NCI-H187 (cell line): ENCODE measurements at regions not wholly inside any gene's neighbourhood (a gene's known extent, or its start where the extent isn't known, plus 50 kb on each side); places are given as distances from the start of the nearest gene placed in this dataset.
"Not testable (repeated sequence)": the region's sequence is repeated elsewhere in the genome, so short reads cannot be mapped to it uniquely, and the experiment has no call there.

Source experiments
- DNase-seq, 2 experiments: peaks; one replicate each; lab custom pipeline; 2025; lab: John Stamatoyannopoulos, UW

GRCh38 chr4:131459430-131460101, 1689.5 kb upstream of the PCDH10 start:
- no peak for DNase-seq

GRCh38 chr4:131470360-131470759, 1678.7 kb upstream of the PCDH10 start:
- no peak for DNase-seq

- no peak for DNase-seq
Measured at GRCh38 chr4:131488772-131489171, 1660.3 kb upstream of the PCDH10 start.

- not testable (repeated sequence) for DNase-seq
Measured at GRCh38 chr4:131496211-131496610, 1652.9 kb upstream of the PCDH10 start.

GRCh38 chr4:131499141-131499873, 1649.8 kb upstream of the PCDH10 start:
- no peak for DNase-seq

- no peak for DNase-seq
Measured at GRCh38 chr4:131509521-131509920, 1639.6 kb upstream of the PCDH10 start.

- DNase-seq: no peak
Measured at GRCh38 chr4:131526686-131527085, 1622.4 kb upstream of the PCDH10 start.

GRCh38 chr4:131531087-131531486, 1618.0 kb upstream of the PCDH10 start:
- DNase-seq: no peak

GRCh38 chr4:131534944-131535645, 1614.0 kb upstream of the PCDH10 start:
- DNase-seq: no peak

- DNase-seq: no peak
Measured at GRCh38 chr4:131540256-131540655, 1608.8 kb upstream of the PCDH10 start.

GRCh38 chr4:131547506-131547981, 1601.5 kb upstream of the PCDH10 start:
- DNase-seq: no peak

- DNase-seq: no peak
Measured at GRCh38 chr4:131551306-131551705, 1597.8 kb upstream of the PCDH10 start.

GRCh38 chr4:131566026-131566425, 1583.1 kb upstream of the PCDH10 start:
- DNase-seq: no peak

GRCh38 chr4:131584587-131584986, 1564.5 kb upstream of the PCDH10 start:
- DNase-seq: no peak

GRCh38 chr4:131595140-131595539, 1554.0 kb upstream of the PCDH10 start:
- DNase-seq: no peak

GRCh38 chr4:131603705-131604104, 1545.4 kb upstream of the PCDH10 start:
- no peak for DNase-seq

- no peak for DNase-seq
Measured at GRCh38 chr4:131609039-131609438, 1540.1 kb upstream of the PCDH10 start.

GRCh38 chr4:131610517-131610916, 1538.6 kb upstream of the PCDH10 start:
- DNase-seq: not testable (repeated sequence)

- no peak for DNase-seq
Measured at GRCh38 chr4:131613086-131613823, 1535.8 kb upstream of the PCDH10 start.

- DNase-seq: no peak
Measured at GRCh38 chr4:131613824-131614216, 1535.3 kb upstream of the PCDH10 start.

GRCh38 chr4:131632877-131633276, 1516.2 kb upstream of the PCDH10 start:
- DNase-seq: no peak

- DNase-seq: no peak
Measured at GRCh38 chr4:131635191-131635590, 1513.9 kb upstream of the PCDH10 start.
